Transverse colon (tissue), 4 donors: ENCODE measurements at regions not wholly inside any gene's neighbourhood (a gene's known extent, or its start where the extent isn't known, plus 50 kb on each side); places are given as distances from the start of the nearest gene placed in this dataset.

Experiments
- DNase-seq: peaks from one replicate; pipeline ENCODE4 v3.0.0-alpha.2; 2019
- H3K27ac ChIP-seq, 4 donors: fragments of 200-600 bp; sonication (generic); 2 replicates each; pipeline ENCODE4 v1.5.1; 2016 to 2018; ENCODE audit warnings: inconsistent platforms in 4 of 4
- H3K27me3 ChIP-seq: fragments of 200-600 bp; sonication (generic); 2 replicates; pipeline ENCODE4 v1.5.1; 2017; ENCODE audit warnings: inconsistent platforms
- H3K36me3 ChIP-seq, 4 donors: fragments of 200-600 bp; sonication (generic); 2 replicates each; pipeline ENCODE4 v1.5.1; 2017 to 2019; ENCODE audit warnings: inconsistent platforms in 4 of 4
- H3K4me1 ChIP-seq, 4 donors: fragments of 200-600 bp; sonication (generic); 2 replicates each; pipeline ENCODE4 v1.5.1; 2017 to 2020; ENCODE audit warnings: inconsistent platforms in 4 of 4
- H3K4me3 ChIP-seq, 4 donors: fragments of 200-600 bp; sonication (generic); 1 replicate in 1 of 4; 2 replicates in 3 of 4; pipeline versions ENCODE4 v1.5.1 to v1.6.1; 2017 to 2019; ENCODE audit warnings: inconsistent platforms in 4 of 4
- H3K9me3 ChIP-seq, 2 donors: fragments of 200-600 bp; sonication (generic); 2 replicates each; pipeline ENCODE4 v1.5.1; 2017 to 2019; ENCODE audit warnings: inconsistent platforms in 2 of 2
- EP300 ChIP-seq: sonication (generic); formaldehyde crosslinking; IDR thresholded peaks from one replicate; pipeline ENCODE4 v1.6.1; 2017; ENCODE audit warnings: antibody characterized with exemption, low read depth
- POLR2A ChIP-seq: fragments of 450-650 bp; IDR thresholded peaks from one replicate; pipeline ENCODE4 v1.6.1; 2016; ENCODE audit warnings: antibody characterized with exemption, mild to moderate bottlenecking, moderate library complexity
- POLR2AphosphoS5 ChIP-seq, 3 donors: sonication (generic); formaldehyde crosslinking; IDR thresholded peaks; one replicate each; pipeline ENCODE4 v1.6.1; 2016; ENCODE audit warnings: antibody characterized with exemption in 3 of 3
- WGBS, 2 donors: methylation state at CpG; one replicate each; pipeline ENCODE4 v1.1.5; 2018; ENCODE audit warnings: low coverage in 1 of 2; 5-methylcytosine and 5-hydroxymethylcytosine counted together
- in situ Hi-C, 4 donors: fragments of 200-750 bp; cut with MboI; loops; one replicate each; pipeline versions ENCODE4 v1.15.0 to v1.15.1; 2017; ENCODE audit warnings: low sequenced_read_pairs in 3 of 4, low pct_ligation_motif_present in 1 of 4, low pct_unique_long_range_greater_than_20kb in 1 of 4
- intact Hi-C: fragments of 100-400 bp; cut with DNase I; formaldehyde crosslinking; loops from one replicate; pipeline ENCODE4 v1.15.1; 2023; ENCODE audit warnings: low total_unique reads
- TF ChIP-seq, protein P1 (sequence below), 5 experiments: fragments of 200-600 bp in 3 of 5; fragments of 450-650 bp in 2 of 5; sonication (generic) in 3 of 5; IDR thresholded peaks; 1 replicate in 2 of 5; 2 replicates in 3 of 5; pipeline ENCODE4 v1.5.1; 2016 to 2017; ENCODE audit warnings: antibody characterized with exemption in 5 of 5, inconsistent platforms in 3 of 5, mild to moderate bottlenecking in 2 of 5, moderate library complexity in 1 of 5

DNA sequence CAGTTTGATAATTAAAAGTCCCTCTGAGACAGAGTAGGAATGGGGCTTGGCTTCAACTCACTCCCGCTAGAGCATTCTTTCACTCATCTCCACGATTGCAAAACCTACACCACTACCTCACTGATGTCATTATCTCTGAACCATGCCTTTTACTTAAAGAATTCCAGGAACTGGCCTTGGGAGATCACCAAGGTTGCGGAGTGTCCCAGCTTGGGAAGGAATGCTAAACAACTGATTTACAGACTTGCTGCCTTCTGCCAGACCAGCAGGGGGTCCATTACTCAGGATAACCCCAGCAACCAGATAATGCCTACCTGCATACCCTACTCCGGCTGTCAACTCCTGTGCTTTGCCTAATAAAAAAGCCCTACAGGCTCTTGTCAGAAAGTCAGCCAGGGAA lies 102.2 kb upstream of the RALGAPA2 start:
- H3K4me3 ChIP-seq, result no peak overlapping the region
- DNase-seq, result no peak
- in situ Hi-C loops (no loop called here), intact Hi-C loops (no loop called here)
- TF ChIP-seq, protein P1, sequence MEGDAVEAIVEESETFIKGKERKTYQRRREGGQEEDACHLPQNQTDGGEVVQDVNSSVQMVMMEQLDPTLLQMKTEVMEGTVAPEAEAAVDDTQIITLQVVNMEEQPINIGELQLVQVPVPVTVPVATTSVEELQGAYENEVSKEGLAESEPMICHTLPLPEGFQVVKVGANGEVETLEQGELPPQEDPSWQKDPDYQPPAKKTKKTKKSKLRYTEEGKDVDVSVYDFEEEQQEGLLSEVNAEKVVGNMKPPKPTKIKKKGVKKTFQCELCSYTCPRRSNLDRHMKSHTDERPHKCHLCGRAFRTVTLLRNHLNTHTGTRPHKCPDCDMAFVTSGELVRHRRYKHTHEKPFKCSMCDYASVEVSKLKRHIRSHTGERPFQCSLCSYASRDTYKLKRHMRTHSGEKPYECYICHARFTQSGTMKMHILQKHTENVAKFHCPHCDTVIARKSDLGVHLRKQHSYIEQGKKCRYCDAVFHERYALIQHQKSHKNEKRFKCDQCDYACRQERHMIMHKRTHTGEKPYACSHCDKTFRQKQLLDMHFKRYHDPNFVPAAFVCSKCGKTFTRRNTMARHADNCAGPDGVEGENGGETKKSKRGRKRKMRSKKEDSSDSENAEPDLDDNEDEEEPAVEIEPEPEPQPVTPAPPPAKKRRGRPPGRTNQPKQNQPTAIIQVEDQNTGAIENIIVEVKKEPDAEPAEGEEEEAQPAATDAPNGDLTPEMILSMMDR (IDR thresholded peaks at IDR 0.05), result no peak
- TF ChIP-seq EP300 (no peak), POLR2AphosphoS5 (IDR thresholded peaks at IDR 0.05) (no peak), POLR2A (no peak)
- no peaks in the 10 kb centered on the region for H3K9me3 ChIP-seq
- H3K27me3 ChIP-seq, result no peaks in the 10 kb centered on the region
- no peaks in the 10 kb centered on the region for H3K4me1 ChIP-seq
- 85 to 86% methylated on average over 1 to 4 of the region's 4 CpGs for WGBS, 2 donors
- no peak overlapping the region for H3K27ac ChIP-seq
- H3K36me3 ChIP-seq, result no peaks in the 10 kb centered on the region

DNA sequence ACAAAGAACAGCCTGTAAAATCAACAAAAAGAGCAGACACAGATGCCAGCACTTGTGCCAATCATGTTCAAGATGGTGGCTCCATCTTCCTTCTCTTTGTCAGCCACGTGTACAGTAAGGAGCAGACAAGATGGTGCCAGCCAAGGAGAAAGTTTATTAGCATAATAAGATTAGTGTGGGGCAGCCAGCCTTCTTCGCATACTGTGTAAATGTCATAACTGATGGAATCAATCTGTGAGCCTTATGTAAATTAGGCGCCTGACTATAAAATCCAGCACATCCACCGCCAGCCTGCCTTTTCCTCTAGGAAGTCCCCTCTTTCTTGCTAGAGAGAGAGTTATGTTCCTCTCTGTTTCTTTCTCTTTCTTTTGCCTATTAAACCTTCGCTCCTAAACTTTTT lies 99.7 kb upstream of the RALGAPA2 start:
- Histone ChIP-seq H3K27me3 (no peaks in the 10 kb centered on the region), H3K4me1 (no peaks in the 10 kb centered on the region), H3K4me3 (no peak overlapping the region), H3K9me3 (no peaks in the 10 kb centered on the region), H3K27ac (no peak overlapping the region), H3K36me3 (no peaks in the 10 kb centered on the region)
- TF ChIP-seq POLR2AphosphoS5 (IDR thresholded peaks at IDR 0.05) (no peak), EP300 (no peak), POLR2A (no peak)
- TF ChIP-seq, protein P1 (IDR thresholded peaks at IDR 0.05), result no peak
- DNase-seq, result no peak
- intact Hi-C loops, result no loop called here
- WGBS, 2 donors, result 58 to 65% methylated on average over 3 to 5 of the region's 5 CpGs
- in situ Hi-C loops, result no loop called here

DNA sequence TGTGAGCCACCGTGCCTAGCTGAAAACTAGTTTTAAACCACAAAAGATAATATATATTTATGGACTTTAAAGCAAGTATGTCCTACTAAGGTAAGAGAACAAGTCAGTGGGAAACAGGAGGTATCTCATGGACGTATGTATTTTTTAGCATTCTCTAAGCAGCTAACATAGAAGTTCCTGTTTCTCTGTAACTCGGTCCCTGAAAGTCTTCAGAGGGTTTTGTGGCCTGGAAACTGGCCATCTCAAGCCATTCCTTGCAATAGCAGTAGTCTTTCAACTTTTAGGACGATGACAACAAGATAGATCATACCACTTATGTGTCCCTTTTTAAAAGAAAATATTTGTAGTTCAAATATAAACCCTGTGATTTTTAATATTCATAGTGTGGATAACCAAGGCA lies 95.6 kb upstream of the RALGAPA2 start:
- Histone ChIP-seq H3K27me3 (no peaks in the 10 kb centered on the region), H3K4me1 (no peaks in the 10 kb centered on the region), H3K27ac (no peak overlapping the region), H3K36me3 (no peaks in the 10 kb centered on the region), H3K4me3 (no peak overlapping the region), H3K9me3 (no peaks in the 10 kb centered on the region)
- intact Hi-C loops (no loop called here), in situ Hi-C loops (no loop called here)
- DNase-seq, result no peak
- 66 to 79% methylated on average over 4 of the region's 4 CpGs for WGBS, 2 donors
- TF ChIP-seq POLR2A (no peak), EP300 (no peak), POLR2AphosphoS5 (IDR thresholded peaks at IDR 0.05) (no peak)
- TF ChIP-seq, protein P1 (IDR thresholded peaks at IDR 0.05), result no peak

DNA sequence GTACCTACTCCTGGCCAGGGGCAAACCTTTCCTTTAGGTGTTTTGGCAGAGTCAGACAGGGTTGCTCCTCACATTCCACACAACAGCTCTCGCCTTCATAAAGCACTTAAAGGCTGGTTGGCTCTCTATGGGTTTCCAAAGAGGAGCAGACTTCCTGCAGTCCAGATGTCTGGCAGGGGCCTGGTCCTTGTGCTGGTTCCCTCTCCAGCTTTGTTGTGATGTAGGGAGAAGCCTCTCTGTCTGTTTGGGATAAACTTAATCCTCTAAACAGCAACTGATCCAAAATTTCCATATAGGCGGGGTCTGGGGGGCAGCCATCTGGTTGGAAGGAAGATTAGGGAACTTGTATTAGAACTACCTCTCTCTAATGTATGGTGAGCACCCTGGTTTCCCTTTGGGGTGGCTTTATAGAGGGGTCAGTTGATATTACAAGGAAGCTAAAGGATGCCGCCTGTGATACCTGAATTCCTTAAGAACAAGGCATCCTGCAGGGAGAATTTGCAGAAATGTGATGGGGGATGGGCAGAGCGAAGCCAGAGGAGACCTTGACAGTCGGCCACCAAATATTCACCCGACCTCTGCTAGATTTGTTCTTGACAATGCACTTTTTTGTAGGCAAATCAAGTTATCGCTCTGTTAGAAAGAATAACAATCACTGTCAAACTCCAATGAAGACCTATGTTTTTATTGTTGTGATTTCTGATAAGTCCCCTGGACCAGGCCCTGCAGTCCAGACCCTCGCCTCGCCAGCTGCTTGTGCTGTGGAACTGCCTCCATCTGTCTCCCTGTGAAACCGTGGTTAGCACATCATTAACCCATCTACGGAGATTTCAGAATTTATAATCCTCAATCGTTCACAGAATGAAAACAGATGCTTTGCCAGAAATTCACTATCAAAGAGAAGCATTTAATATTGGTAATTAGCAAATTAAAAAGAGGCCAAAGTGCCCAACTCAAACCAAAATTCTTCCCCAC lies 94.0 kb upstream of the RALGAPA2 start:
- WGBS, 2 donors, result 80 to 97% methylated on average over 5 to 12 of the region's 12 CpGs
- no peak overlapping the region for H3K4me3 ChIP-seq
- H3K27me3 ChIP-seq, result no peaks in the 10 kb centered on the region
- TF ChIP-seq EP300, result no peak
- TF ChIP-seq POLR2A, result no peak
- no peak for TF ChIP-seq POLR2AphosphoS5 (IDR thresholded peaks at IDR 0.05)
- TF ChIP-seq, protein P1 (IDR thresholded peaks at IDR 0.05), result no peak
- H3K27ac ChIP-seq, result no peak overlapping the region
- no peak for DNase-seq
- intact Hi-C loops, result no loop called here
- no peaks in the 10 kb centered on the region for H3K4me1 ChIP-seq
- in situ Hi-C loops, result no loop called here
- no peaks in the 10 kb centered on the region for H3K9me3 ChIP-seq
- H3K36me3 ChIP-seq, result no peaks in the 10 kb centered on the region
